H9 (cell line): ENCODE measurements at regions not wholly inside any gene's neighbourhood (a gene's known extent, or its start where the extent isn't known, plus 50 kb on each side); places are given as distances from the start of the nearest gene placed in this dataset.

Experiments
- DNase-seq: peaks from one replicate; pipeline ENCODE4 v3.0.0-alpha.2; 2017
- H2AFZ ChIP-seq: one replicate; pipeline ENCODE4 v1.6.1; 2013; ENCODE audit warnings: mild to moderate bottlenecking, low read length, control low read depth, moderate library complexity
- H2AK5ac ChIP-seq: 2 replicates; pipeline ENCODE4 v1.6.1; 2013; ENCODE audit warnings: low read length, control low read depth, mixed read lengths; ENCODE audit not compliant: insufficient read length
- H2BK120ac ChIP-seq: one replicate; pipeline ENCODE4 v1.6.1; 2013; ENCODE audit warnings: low read depth, mild to moderate bottlenecking, low read length, control low read depth, inconsistent platforms; ENCODE audit not compliant: poor library complexity, severe bottlenecking
- H2BK12ac ChIP-seq: 2 replicates; pipeline ENCODE4 v1.6.1; 2013; ENCODE audit warnings: low read length, control low read depth, mixed read lengths, low read depth; ENCODE audit not compliant: insufficient read length
- H2BK15ac ChIP-seq: 2 replicates; pipeline ENCODE4 v1.6.1; 2013; ENCODE audit warnings: low read depth, low read length, control low read depth
- H2BK20ac ChIP-seq: one replicate; pipeline ENCODE4 v1.6.1; 2013; ENCODE audit warnings: low read depth, mild to moderate bottlenecking, low read length, control low read depth, inconsistent platforms; ENCODE audit not compliant: poor library complexity, severe bottlenecking
- H2BK5ac ChIP-seq: 2 replicates; pipeline ENCODE4 v1.6.1; 2013; ENCODE audit warnings: low read length, control low read depth, mixed read lengths; ENCODE audit not compliant: insufficient read length
- H3K14ac ChIP-seq: 2 replicates; pipeline ENCODE4 v1.6.1; 2013; ENCODE audit warnings: low read length, control low read depth; ENCODE audit not compliant: insufficient read depth
- H3K18ac ChIP-seq: 2 replicates; pipeline ENCODE4 v1.6.1; 2013; ENCODE audit warnings: low read depth, mild to moderate bottlenecking, mixed read lengths, low read length, control low read depth; ENCODE audit not compliant: insufficient read length
- H3K23ac ChIP-seq: 2 replicates; pipeline ENCODE4 v1.6.1; 2013; ENCODE audit warnings: low read length, control low read depth, mixed read lengths, low read depth; ENCODE audit not compliant: insufficient read length
- H3K23me2 ChIP-seq: 2 replicates; pipeline ENCODE4 v1.6.1; 2013; ENCODE audit warnings: low read depth, mild to moderate bottlenecking, mixed read lengths, low read length, control low read depth; ENCODE audit not compliant: insufficient read length, poor library complexity, severe bottlenecking
- H3K27ac ChIP-seq: 2 replicates; pipeline ENCODE4 v1.5.1; 2013; ENCODE audit warnings: low read length, control low read depth, mixed read lengths, low read depth; ENCODE audit not compliant: insufficient read length
- H3K27me3 ChIP-seq: 2 replicates; pipeline ENCODE4 v1.6.1; 2013; ENCODE audit warnings: low read length, control low read depth, inconsistent platforms; ENCODE audit not compliant: insufficient read depth
- H3K4ac ChIP-seq: 2 replicates; pipeline ENCODE4 v1.6.1; 2013; ENCODE audit warnings: low read depth, mild to moderate bottlenecking, control low read depth, inconsistent platforms, low read length, moderate library complexity
- H3K4me1 ChIP-seq: 2 replicates; pipeline ENCODE4 v1.6.1; 2013; ENCODE audit warnings: low read length, control low read depth, inconsistent platforms; ENCODE audit not compliant: insufficient read depth
- H3K4me2 ChIP-seq: 2 replicates; pipeline ENCODE4 v1.6.1; 2013; ENCODE audit warnings: low read length, control low read depth, mixed read lengths; ENCODE audit not compliant: insufficient read length, insufficient read depth
- H3K56ac ChIP-seq: 2 replicates; pipeline ENCODE4 v1.6.1; 2013; ENCODE audit warnings: low read depth, mild to moderate bottlenecking, mixed read lengths, low read length, control low read depth; ENCODE audit not compliant: insufficient read length
- H3K79me1 ChIP-seq: 2 replicates; pipeline ENCODE4 v1.6.1; 2013; ENCODE audit warnings: low read depth, mild to moderate bottlenecking, moderate library complexity, low read length, control low read depth, inconsistent platforms; ENCODE audit not compliant: insufficient read depth, poor library complexity, severe bottlenecking
- H3K79me2 ChIP-seq: 2 replicates; pipeline ENCODE4 v1.6.1; 2013; ENCODE audit warnings: low read length, control low read depth, inconsistent platforms; ENCODE audit not compliant: insufficient read depth
- H3K9ac ChIP-seq: 2 replicates; pipeline ENCODE4 v1.6.1; 2013; ENCODE audit warnings: low read length, control low read depth, mixed read lengths; ENCODE audit not compliant: insufficient read length; ENCODE audit errors: extremely low read depth
- H3K9me3 ChIP-seq: one replicate; pipeline ENCODE4 v1.6.1; 2013; ENCODE audit warnings: low read depth, low read length, inconsistent platforms; ENCODE audit not compliant: control insufficient read depth
- H3T11ph ChIP-seq: one replicate; pipeline ENCODE4 v1.6.1; 2013; ENCODE audit warnings: mild to moderate bottlenecking, low read length, control low read depth, inconsistent platforms
- H4K20me1 ChIP-seq: one replicate; pipeline ENCODE4 v1.6.1; 2013; ENCODE audit not compliant: control insufficient read depth, insufficient read length, insufficient read depth
- H4K5ac ChIP-seq: 2 replicates; pipeline ENCODE4 v1.6.1; 2013; ENCODE audit warnings: low read depth, mild to moderate bottlenecking, mixed read lengths, low read length, control low read depth; ENCODE audit not compliant: insufficient read length
- H4K8ac ChIP-seq: replicated peaks from 2 replicates; pipeline ENCODE4 v1.6.1; 2013; ENCODE audit warnings: low read length, control low read depth, mixed read lengths, low read depth; ENCODE audit not compliant: insufficient read length
- H4K91ac ChIP-seq: 2 replicates; pipeline ENCODE4 v1.6.1; 2013; ENCODE audit warnings: low read depth, mild to moderate bottlenecking, moderate library complexity, mixed read lengths, low read length, control low read depth; ENCODE audit not compliant: insufficient read length
- H3K27ac Mint-ChIP-seq, 3 experiments: 2 replicates in 2 of 3; 3 replicates in 1 of 3; pipeline ENCODE4 v1.8.0; 2020 to 2021; ENCODE audit warnings: mixed read lengths in 3 of 3, mild to moderate bottlenecking in 1 of 3, moderate library complexity in 1 of 3
- H3K27me3 Mint-ChIP-seq: 2 replicates; pipeline ENCODE4 v1.8.0; 2021; ENCODE audit warnings: low read depth, mild to moderate bottlenecking, moderate library complexity, mixed read lengths
- H3K36me3 Mint-ChIP-seq, 3 experiments: 2 replicates in 2 of 3; 3 replicates in 1 of 3; pipeline ENCODE4 v1.8.0; 2020 to 2021; ENCODE audit warnings: low read depth in 3 of 3, mixed read lengths in 3 of 3; ENCODE audit not compliant: insufficient read depth in 1 of 3
- H3K4me1 Mint-ChIP-seq, 2 experiments: 2 replicates each; pipeline ENCODE4 v1.8.0; 2020; ENCODE audit warnings: mixed read lengths in 2 of 2
- H3K4me3 Mint-ChIP-seq, 2 experiments: 2 replicates in 1 of 2; 3 replicates in 1 of 2; pipeline ENCODE4 v1.8.0; 2020 to 2021; ENCODE audit warnings: mild to moderate bottlenecking in 2 of 2, mixed read lengths in 2 of 2, moderate library complexity in 1 of 2
- H3K9me3 Mint-ChIP-seq, 2 experiments: 2 replicates in 1 of 2; 3 replicates in 1 of 2; pipeline ENCODE4 v1.8.0; 2020; ENCODE audit warnings: mild to moderate bottlenecking in 2 of 2, mixed read lengths in 2 of 2, moderate library complexity in 1 of 2
- CTCF ChIP-seq: fragments of 200-600 bp; sonication (generic); conservative IDR thresholded peaks from 3 replicates; pipeline ENCODE4 v1.8.0; 2021; ENCODE audit warnings: antibody characterized with exemption, mild to moderate bottlenecking
- WGBS: extraction: QIAGEN DNeasy Blood & Tissue Kit; methylation state at CpG from one replicate; pipeline ENCODE4 v1.1.7; 2013; ENCODE audit warnings: missing lambda C conversion rate, low lambda C conversion rate, mixed read lengths; ENCODE audit not compliant: insufficient read length; ENCODE audit errors: extremely low coverage; 5-methylcytosine and 5-hydroxymethylcytosine counted together

GRCh38 chr5:152202321-152202720, 202.8 kb downstream of the NMUR2 start:
- H3K27me3 ChIP-seq = no peaks in the 10 kb centered on the region
- H2AK5ac ChIP-seq = no peak overlapping the region
- no peaks in the 10 kb centered on the region for H4K20me1 ChIP-seq
- H3K27me3 Mint-ChIP-seq = no peaks in the 10 kb centered on the region
- H4K5ac ChIP-seq = no peak overlapping the region
- TF ChIP-seq CTCF = no peak
- WGBS = no CpG with 5 or more reads among the region's 1 CpG
- H3K56ac ChIP-seq = no peak overlapping the region
- H3K79me2 ChIP-seq = no peaks in the 10 kb centered on the region
- H3K18ac ChIP-seq = no peak overlapping the region
- H4K8ac ChIP-seq = no peak overlapping the region
- DNase-seq = no peak
- H2AFZ ChIP-seq = no peak overlapping the region
- no peak overlapping the region for H3K4me2 ChIP-seq
- no peak overlapping the region for H4K91ac ChIP-seq
- no peak overlapping the region for H3K27ac ChIP-seq
- H3K36me3 Mint-ChIP-seq = no peaks in the 10 kb centered on the region
- no peak overlapping the region for H2BK20ac ChIP-seq
- H2BK120ac ChIP-seq = no peak overlapping the region
- H2BK15ac ChIP-seq = no peak overlapping the region
- H2BK5ac ChIP-seq = no peak overlapping the region
- no peak overlapping the region for H3K4ac ChIP-seq
- no peak overlapping the region for H3K27ac Mint-ChIP-seq
- H3K23me2 ChIP-seq = no peaks in the 10 kb centered on the region
- H2BK12ac ChIP-seq = no peak overlapping the region
- no peaks in the 10 kb centered on the region for H3K9me3 Mint-ChIP-seq
- no peaks in the 10 kb centered on the region for H3K4me1 Mint-ChIP-seq
- no peak overlapping the region for H3K14ac ChIP-seq
- H3T11ph ChIP-seq = no peak overlapping the region
- H3K9me3 ChIP-seq = no peaks in the 10 kb centered on the region
- H3K4me1 ChIP-seq = peaks cover 3% of the 10 kb centered on the region; the same call in 1 of the 2 replicates
- H3K79me1 ChIP-seq = no peaks in the 10 kb centered on the region
- H3K9ac ChIP-seq = no peak overlapping the region
- no peak overlapping the region for H3K23ac ChIP-seq
- no peak overlapping the region for H3K4me3 Mint-ChIP-seq
